Chondrocyte (in vitro differentiated cells): ENCODE measurements at regions not wholly inside any gene's neighbourhood (a gene's known extent, or its start where the extent isn't known, plus 50 kb on each side); places are given as distances from the start of the nearest gene placed in this dataset.

Source experiments
- DNase-seq: peaks from one replicate; pipeline ENCODE4 v3.0.0; 2021; ENCODE audit warnings: mixed read lengths, low spot score
- H3K27ac Mint-ChIP-seq: one replicate; pipeline ENCODE4 v1.8.0; 2021; ENCODE audit warnings: mild to moderate bottlenecking, moderate library complexity, mixed read lengths; ENCODE audit not compliant: unreplicated experiment
- H3K27me3 Mint-ChIP-seq: 2 replicates; pipeline ENCODE4 v1.8.0; 2021; ENCODE audit warnings: low read depth, mixed read lengths
- H3K36me3 Mint-ChIP-seq: 2 replicates; pipeline ENCODE4 v1.8.0; 2021; ENCODE audit warnings: low read depth, mixed read lengths
- H3K4me1 Mint-ChIP-seq: 2 replicates; pipeline ENCODE4 v1.8.0; 2021; ENCODE audit warnings: low read depth, mild to moderate bottlenecking, mixed read lengths
- H3K4me3 Mint-ChIP-seq: one replicate; pipeline ENCODE4 v1.8.0; 2021; ENCODE audit warnings: mild to moderate bottlenecking, moderate library complexity, mixed read lengths; ENCODE audit not compliant: unreplicated experiment
- H3K9me3 Mint-ChIP-seq: 2 replicates; pipeline ENCODE4 v1.8.0; 2021; ENCODE audit warnings: low read depth, mixed read lengths
- CTCF ChIP-seq: fragments of 200-600 bp; sonication (generic); IDR thresholded peaks from 2 replicates; pipeline ENCODE4 v1.5.0; 2021; ENCODE audit warnings: antibody characterized with exemption, mild to moderate bottlenecking, moderate library complexity

DNA sequence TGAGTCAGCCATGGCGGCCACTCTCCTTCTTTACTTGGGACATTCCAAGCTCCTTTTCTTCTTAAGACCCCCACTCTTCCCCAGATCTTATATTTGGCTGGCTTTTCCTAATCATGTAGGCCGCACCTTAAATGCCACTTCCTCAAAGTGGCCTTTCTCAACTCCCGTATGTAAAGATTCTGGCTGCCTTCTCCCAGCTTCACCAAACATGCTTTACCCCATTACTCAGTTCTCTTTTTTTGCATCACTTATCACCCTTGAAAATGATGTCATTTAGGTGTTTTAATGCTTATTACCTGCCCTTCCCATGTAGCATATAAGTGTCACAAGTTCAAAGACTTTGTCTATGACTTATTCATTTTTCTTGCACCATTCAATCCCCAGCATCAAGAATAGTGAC, 810.1 kb upstream of the CELF2 start:
- H3K9me3 Mint-ChIP-seq, result peaks cover 19% of the 10 kb centered on the region
- TF ChIP-seq CTCF, result no peak
- peaks cover 4% of the 10 kb centered on the region for H3K4me1 Mint-ChIP-seq
- H3K27me3 Mint-ChIP-seq, result no peaks in the 10 kb centered on the region
- no peak for DNase-seq
- H3K4me3 Mint-ChIP-seq, result no peak overlapping the region
- no peak overlapping the region for H3K27ac Mint-ChIP-seq
- H3K36me3 Mint-ChIP-seq, result peaks cover 2% of the 10 kb centered on the region

- peaks cover 4% of the 10 kb centered on the region for H3K4me1 Mint-ChIP-seq
- no peaks in the 10 kb centered on the region for H3K27me3 Mint-ChIP-seq
- peaks cover 14% of the 10 kb centered on the region for H3K9me3 Mint-ChIP-seq
- no peak for TF ChIP-seq CTCF
- H3K4me3 Mint-ChIP-seq, result no peak overlapping the region
- H3K27ac Mint-ChIP-seq, result no peak overlapping the region
- DNase-seq, result no peak
- peaks cover 2% of the 10 kb centered on the region for H3K36me3 Mint-ChIP-seq
Observed at GRCh38 chr10:10208196-10208595, 809.5 kb upstream of the CELF2 start.

GRCh38 chr10:10209167-10209566, 808.5 kb upstream of the CELF2 start:
- H3K4me3 Mint-ChIP-seq, result no peak overlapping the region
- no peaks in the 10 kb centered on the region for H3K36me3 Mint-ChIP-seq
- H3K27ac Mint-ChIP-seq, result peak overlapping the region; percentile 81
- TF ChIP-seq CTCF, result no peak
- H3K9me3 Mint-ChIP-seq, result peaks cover 12% of the 10 kb centered on the region
- no peak for DNase-seq
- no peaks in the 10 kb centered on the region for H3K27me3 Mint-ChIP-seq
- peaks cover 4% of the 10 kb centered on the region for H3K4me1 Mint-ChIP-seq

GRCh38 chr10:10211409-10211808, 806.3 kb upstream of the CELF2 start:
- Mint-ChIP-seq H3K9me3 (no peaks in the 10 kb centered on the region), H3K27ac (no peak overlapping the region), H3K4me3 (no peak overlapping the region), H3K4me1 (peaks cover 4% of the 10 kb centered on the region), H3K36me3 (no peaks in the 10 kb centered on the region), H3K27me3 (no peaks in the 10 kb centered on the region)
- DNase-seq, result no peak
- no peak for TF ChIP-seq CTCF

- no peak for DNase-seq
- H3K4me3 Mint-ChIP-seq, result no peak overlapping the region
- no peaks in the 10 kb centered on the region for H3K27me3 Mint-ChIP-seq
- H3K27ac Mint-ChIP-seq, result no peak overlapping the region
- H3K36me3 Mint-ChIP-seq, result no peaks in the 10 kb centered on the region
- peaks cover 4% of the 10 kb centered on the region for H3K4me1 Mint-ChIP-seq
- H3K9me3 Mint-ChIP-seq, result no peaks in the 10 kb centered on the region
- no peak for TF ChIP-seq CTCF
Observed at GRCh38 chr10:10213237-10213636, 804.4 kb upstream of the CELF2 start.
